CD4-positive, alpha-beta T cell treated with Interleukin-21 for 1 hour (primary cell): ENCODE measurements at regions not wholly inside any gene's neighbourhood (a gene's known extent, or its start where the extent isn't known, plus 50 kb on each side); places are given as distances from the start of the nearest gene placed in this dataset.
"Not testable (repeated sequence)": the region's sequence is repeated elsewhere in the genome, so short reads cannot be mapped to it uniquely, and the experiment has no call there.

Experiments used
- DNase-seq: peaks from one replicate; pipeline ENCODE4 v3.0.0-alpha.2; 2020

GRCh38 chr11:38384568-38384967 is 1786.5 kb upstream of the RAG2 start:
- DNase-seq: no peak

DNA sequence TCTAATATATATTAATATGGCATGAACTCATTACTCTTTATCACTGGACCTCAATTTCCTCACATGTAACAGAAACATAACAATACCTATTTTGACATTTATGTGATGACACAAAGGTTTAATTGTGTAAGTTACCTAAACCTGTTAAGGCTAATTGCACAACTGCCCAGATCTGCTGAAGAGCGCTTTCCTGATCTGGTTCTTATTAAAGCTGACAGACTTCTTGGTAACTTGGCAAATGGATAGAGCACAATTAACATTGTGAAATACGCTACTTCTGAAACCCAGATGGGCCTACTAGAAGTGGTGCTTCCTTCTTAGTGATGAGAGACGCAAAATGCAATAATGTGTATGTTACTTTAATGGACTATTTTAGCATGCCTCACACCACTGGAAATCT is 1767.2 kb upstream of the RAG2 start:
- DNase-seq: no peak

- no peak for DNase-seq
Measured at GRCh38 chr11:38356255-38356654, 1758.2 kb upstream of the RAG2 start.

GRCh38 chr11:38345286-38345685 is 1747.2 kb upstream of the RAG2 start:
- no peak for DNase-seq

GRCh38 chr11:38341612-38342011 is 1743.6 kb upstream of the RAG2 start:
- not testable (repeated sequence) for DNase-seq

- no peak for DNase-seq
Measured at GRCh38 chr11:38339835-38340440, 1741.9 kb upstream of the RAG2 start.

- DNase-seq: not testable (repeated sequence)
Measured at GRCh38 chr11:38338022-38338421, 1740.0 kb upstream of the RAG2 start.

- DNase-seq: no peak
Measured at GRCh38 chr11:38332046-38332445, 1734.0 kb upstream of the RAG2 start.

DNA sequence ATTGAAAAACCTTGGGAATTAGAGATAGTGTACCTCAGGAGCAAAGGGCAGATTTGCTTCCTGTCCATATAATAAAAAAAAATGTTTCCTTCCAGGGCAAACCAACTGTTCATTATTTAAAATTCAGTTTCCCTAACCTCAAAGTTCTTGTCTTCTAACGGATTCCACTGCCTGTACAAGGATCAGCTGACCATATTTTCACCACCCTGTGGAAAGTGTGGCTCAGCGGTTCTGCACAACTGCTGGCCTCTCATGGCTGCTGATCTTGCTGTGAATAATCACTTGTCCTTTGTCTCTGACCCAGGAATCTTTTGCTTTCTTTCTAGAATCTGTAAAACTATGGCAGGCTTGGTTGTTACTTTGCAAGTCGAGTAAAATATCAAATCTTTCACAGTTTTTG is 1732.5 kb upstream of the RAG2 start:
- DNase-seq: no peak

DNA sequence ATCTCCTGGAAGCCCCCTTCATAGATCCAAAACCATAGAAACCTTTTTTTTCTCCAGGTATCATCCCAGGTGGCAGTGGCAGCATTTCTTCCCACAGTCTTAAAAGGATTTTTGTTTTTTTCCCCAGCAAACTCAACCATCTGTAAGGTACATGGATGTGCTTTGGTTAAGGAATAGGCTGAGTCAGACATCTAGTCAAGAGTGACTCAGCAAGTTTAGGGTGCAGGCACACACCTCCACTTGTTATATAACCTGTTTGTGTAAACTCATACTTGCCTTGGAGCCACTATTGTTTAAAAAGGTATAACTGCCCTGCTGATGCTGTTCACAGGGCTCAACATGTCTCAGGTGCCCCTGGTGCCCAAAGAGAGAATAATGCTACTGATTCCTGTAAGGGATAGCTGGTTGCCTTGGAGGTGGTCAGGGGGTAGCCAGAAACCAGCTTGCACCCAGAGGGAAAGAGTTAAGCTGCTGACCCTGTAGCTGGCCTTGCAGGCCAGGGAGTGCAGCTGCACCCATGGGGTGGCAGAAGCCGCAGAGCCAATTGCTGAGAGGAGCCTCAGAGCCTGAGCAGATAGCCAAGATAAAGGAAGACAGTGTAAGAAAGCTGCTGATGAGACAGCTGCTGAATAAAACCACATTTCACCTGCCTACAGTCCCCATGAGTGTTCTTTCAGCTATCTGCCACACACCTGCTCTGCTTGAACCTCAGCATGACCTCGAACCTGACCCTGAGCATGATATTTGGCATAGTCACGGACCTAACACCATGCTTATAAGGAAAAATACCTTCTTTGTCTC is 1726.1 kb upstream of the RAG2 start:
- no peak for DNase-seq

GRCh38 chr11:38315151-38315550 is 1717.1 kb upstream of the RAG2 start:
- DNase-seq: no peak

GRCh38 chr11:38307455-38307854 is 1709.4 kb upstream of the RAG2 start:
- no peak for DNase-seq

DNA sequence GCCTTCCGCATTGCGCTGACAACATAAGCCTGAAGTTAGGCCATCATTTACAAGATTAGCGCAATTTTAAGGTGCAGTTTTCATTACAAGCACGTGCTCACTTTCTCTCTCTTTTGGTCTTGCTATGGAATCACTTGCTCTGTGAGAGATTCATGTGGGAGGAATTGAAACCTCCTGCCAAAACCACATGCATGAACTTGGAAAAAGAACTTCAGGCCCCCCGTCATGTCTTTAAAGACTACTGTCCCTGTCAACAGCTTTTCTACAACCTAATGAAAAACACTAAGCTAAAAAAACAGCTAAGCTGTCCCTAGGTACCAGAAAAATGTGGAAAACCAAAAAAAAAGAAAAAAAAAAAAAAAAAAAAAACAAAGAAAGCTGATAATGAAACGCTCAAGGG is 1707.6 kb upstream of the RAG2 start:
- DNase-seq: no peak

- DNase-seq: no peak
Measured at GRCh38 chr11:38304926-38305325, 1706.9 kb upstream of the RAG2 start.

GRCh38 chr11:38302564-38302963 is 1704.5 kb upstream of the RAG2 start:
- no peak for DNase-seq

- DNase-seq: no peak
Measured at GRCh38 chr11:38300570-38300969, 1702.5 kb upstream of the RAG2 start.

GRCh38 chr11:38296211-38296776 is 1698.3 kb upstream of the RAG2 start:
- DNase-seq: no peak

- no peak for DNase-seq
Measured at GRCh38 chr11:38282718-38283117, 1684.7 kb upstream of the RAG2 start.

DNA sequence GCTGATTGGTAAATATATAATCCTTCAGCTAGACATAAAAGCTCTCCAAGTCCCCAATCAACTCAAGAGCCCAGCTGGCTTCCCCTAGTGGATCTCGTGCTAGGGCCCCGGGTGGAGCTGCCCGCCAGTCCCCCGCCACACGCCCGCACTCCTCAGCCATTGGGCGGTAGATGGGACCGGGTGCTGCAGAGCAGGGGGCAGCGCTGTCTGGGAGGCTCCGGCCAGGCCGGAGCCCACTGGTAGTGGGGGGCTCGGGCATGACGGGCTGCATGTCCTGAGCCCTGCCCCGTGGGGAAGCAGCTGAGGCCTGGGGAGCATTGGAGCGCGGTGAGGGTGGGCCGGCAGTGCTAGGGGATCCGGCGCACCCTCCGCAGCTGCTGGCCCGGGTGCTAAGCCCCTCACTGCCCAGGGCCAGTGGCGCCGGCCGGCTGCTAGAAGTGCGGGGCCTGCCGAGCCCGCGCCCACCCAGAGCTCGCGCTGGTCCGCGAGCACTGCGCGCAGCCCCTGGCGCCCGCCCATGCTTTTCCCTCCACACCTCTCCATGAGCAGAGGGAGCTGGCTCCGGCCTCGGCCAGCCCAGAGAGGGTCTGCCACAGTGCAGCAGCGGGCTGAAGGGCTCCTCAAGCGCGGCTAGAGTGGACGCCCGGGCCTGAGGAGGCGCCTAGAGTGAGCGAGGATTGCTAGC is 1680.6 kb upstream of the RAG2 start:
- no peak for DNase-seq

DNA sequence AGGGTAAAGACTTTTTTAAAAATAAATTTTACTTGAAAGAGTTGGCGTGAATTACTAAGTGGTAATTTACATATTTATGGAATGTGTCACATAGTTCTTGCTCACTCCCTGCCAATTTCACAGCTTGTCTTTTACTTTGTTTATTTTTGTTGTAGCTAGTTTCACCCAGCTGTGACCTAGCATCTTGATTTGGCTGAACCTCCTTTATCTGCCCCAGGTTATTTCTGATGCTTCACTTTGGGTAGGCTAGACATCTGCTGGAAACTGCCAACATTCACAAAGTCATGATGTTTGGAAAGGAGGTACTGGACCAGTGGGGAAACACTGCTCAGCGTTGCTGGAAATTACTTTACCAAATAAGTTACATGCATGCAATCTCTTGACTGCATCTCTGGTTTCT is 1676.0 kb upstream of the RAG2 start:
- DNase-seq: no peak

- no peak for DNase-seq
Measured at GRCh38 chr11:38272376-38272775, 1674.3 kb upstream of the RAG2 start.

GRCh38 chr11:38266691-38267090 is 1668.7 kb upstream of the RAG2 start:
- DNase-seq: no peak

- no peak for DNase-seq
Measured at GRCh38 chr11:38256436-38256835, 1658.4 kb upstream of the RAG2 start.

DNA sequence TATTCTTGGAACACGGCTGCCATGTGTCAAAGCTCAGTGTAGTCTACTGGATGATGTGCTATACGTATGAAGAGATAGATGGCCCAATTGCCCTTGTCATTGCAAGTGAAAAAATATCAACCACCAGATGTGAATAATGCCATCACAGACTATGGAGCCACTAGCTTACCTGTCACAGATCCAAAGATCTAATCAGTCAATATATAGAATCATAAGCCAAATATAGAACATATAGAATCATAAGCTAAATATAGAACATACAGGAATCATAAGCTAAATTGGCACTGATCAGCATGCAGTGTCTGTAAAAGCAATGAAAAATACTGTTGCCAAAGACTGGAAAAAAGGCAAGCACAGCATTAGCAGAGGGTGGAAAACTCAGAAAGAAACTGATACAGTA is 1656.9 kb upstream of the RAG2 start:
- no peak for DNase-seq
